Hypothalamus (tissue), 51 donors: ENCODE measurements at regions not wholly inside any gene's neighbourhood (a gene's known extent, or its start where the extent isn't known, plus 50 kb on each side); places are given as distances from the start of the nearest gene placed in this dataset.
A peak's percentile ranks its signal among the peaks of the same experiment; 100 is the strongest.

Experiments used
- DNase-seq, 51 donors: peaks; one replicate each; lab custom pipeline; 2025; lab: John Stamatoyannopoulos, UW

- DNase-seq, result no peak
These were observed 759.3 kb downstream of the BCL11B start for GRCh38 chr14:98512501-98513251.

- no peak for DNase-seq
These were observed 758.4 kb downstream of the BCL11B start for GRCh38 chr14:98513558-98513957.

GRCh38 chr14:98514016-98514415 lies 758.0 kb downstream of the BCL11B start:
- DNase-seq, result no peak

- DNase-seq, result no peak
These were observed 735.7 kb downstream of the BCL11B start for GRCh38 chr14:98536256-98536655.

GRCh38 chr14:98542316-98542715 lies 729.7 kb downstream of the BCL11B start:
- no peak for DNase-seq

- no peak for DNase-seq
These were observed 728.9 kb downstream of the BCL11B start for GRCh38 chr14:98543074-98543473.

GRCh38 chr14:98544174-98544573 lies 727.8 kb downstream of the BCL11B start:
- no peak for DNase-seq

GRCh38 chr14:98545181-98545580 lies 726.8 kb downstream of the BCL11B start:
- DNase-seq, result no peak

- no peak for DNase-seq
These were observed 723.8 kb downstream of the BCL11B start for GRCh38 chr14:98548071-98548686.

- DNase-seq, result no peak
These were observed 721.0 kb downstream of the BCL11B start for GRCh38 chr14:98551028-98551427.

GRCh38 chr14:98555440-98555839 lies 716.6 kb downstream of the BCL11B start:
- DNase-seq, result no peak

GRCh38 chr14:98564006-98564405 lies 708.0 kb downstream of the BCL11B start:
- DNase-seq, result no peak

- DNase-seq, result no peak
These were observed 707.5 kb downstream of the BCL11B start for GRCh38 chr14:98564541-98564940.

GRCh38 chr14:98571104-98571503 lies 700.9 kb downstream of the BCL11B start:
- DNase-seq, result no peak

GRCh38 chr14:98573082-98573481 lies 698.9 kb downstream of the BCL11B start:
- DNase-seq, result no peak

- DNase-seq, result no peak
These were observed 695.5 kb downstream of the BCL11B start for GRCh38 chr14:98576463-98576862.

- no peak for DNase-seq
These were observed 693.8 kb downstream of the BCL11B start for GRCh38 chr14:98578204-98578603.

GRCh38 chr14:98579140-98579539 lies 692.9 kb downstream of the BCL11B start:
- DNase-seq, result no peak

- no peak for DNase-seq
These were observed 691.8 kb downstream of the BCL11B start for GRCh38 chr14:98580131-98580678.

- DNase-seq, result peak in 2 of 51 donors; percentile 3 to 11
These were observed 689.7 kb downstream of the BCL11B start for GRCh38 chr14:98582276-98582675.

GRCh38 chr14:98591161-98591560 lies 680.8 kb downstream of the BCL11B start:
- no peak for DNase-seq

- DNase-seq, result no peak
These were observed 679.3 kb downstream of the BCL11B start for GRCh38 chr14:98592611-98593170.
